MM.1S (cell line): ENCODE measurements at regions not wholly inside any gene's neighbourhood (a gene's known extent, or its start where the extent isn't known, plus 50 kb on each side); places are given as distances from the start of the nearest gene placed in this dataset.

Source experiments
- EZH2 ChIP-seq: fragments of 300-600 bp; sonication (generic); optimal IDR thresholded peaks from 2 replicates; pipeline ENCODE3; 2017; ENCODE audit warnings: low read depth, mild to moderate bottlenecking, antibody characterized with exemption, low read length, mixed read lengths
- TF ChIP-seq, protein P1 (sequence below): fragments of 300-600 bp; sonication (generic); IDR thresholded peaks from 2 replicates; pipeline ENCODE4 v1.5.1; 2016; ENCODE audit warnings: antibody characterized with exemption, low read length, mixed read lengths

DNA sequence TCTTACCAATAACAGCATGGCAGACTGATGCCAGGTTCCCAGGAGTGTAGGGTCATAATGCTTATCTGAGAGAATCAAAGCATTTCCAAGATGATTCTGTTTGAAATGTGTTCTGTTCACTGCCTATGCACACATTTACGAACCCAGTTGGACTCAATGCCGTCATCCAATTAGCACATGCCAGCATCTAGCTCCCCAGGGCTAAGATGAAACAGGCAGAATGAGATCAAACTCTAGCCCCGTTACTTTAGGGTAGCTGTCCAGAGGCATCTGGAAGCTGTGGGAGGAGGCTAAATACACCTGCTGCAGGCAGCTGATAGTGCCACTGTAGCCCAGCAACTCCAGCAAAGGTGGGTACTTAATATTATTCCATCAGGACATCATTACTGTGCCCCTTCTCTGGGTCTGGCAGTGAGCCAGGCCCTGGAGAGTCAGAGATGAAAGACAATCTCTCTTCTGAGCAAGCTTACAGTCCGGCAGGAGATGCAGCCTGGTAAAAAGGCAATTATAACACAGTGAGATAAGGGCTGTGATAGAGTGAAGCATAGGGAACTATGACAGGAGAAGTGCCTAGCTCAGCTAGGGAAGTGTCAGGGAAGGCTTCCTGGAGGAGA is 156.4 kb upstream of the PPP2R3A start:
- TF ChIP-seq, protein P1, sequence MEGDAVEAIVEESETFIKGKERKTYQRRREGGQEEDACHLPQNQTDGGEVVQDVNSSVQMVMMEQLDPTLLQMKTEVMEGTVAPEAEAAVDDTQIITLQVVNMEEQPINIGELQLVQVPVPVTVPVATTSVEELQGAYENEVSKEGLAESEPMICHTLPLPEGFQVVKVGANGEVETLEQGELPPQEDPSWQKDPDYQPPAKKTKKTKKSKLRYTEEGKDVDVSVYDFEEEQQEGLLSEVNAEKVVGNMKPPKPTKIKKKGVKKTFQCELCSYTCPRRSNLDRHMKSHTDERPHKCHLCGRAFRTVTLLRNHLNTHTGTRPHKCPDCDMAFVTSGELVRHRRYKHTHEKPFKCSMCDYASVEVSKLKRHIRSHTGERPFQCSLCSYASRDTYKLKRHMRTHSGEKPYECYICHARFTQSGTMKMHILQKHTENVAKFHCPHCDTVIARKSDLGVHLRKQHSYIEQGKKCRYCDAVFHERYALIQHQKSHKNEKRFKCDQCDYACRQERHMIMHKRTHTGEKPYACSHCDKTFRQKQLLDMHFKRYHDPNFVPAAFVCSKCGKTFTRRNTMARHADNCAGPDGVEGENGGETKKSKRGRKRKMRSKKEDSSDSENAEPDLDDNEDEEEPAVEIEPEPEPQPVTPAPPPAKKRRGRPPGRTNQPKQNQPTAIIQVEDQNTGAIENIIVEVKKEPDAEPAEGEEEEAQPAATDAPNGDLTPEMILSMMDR = no peak
- no peak for TF ChIP-seq EZH2
